SHP77 (cell line): ENCODE measurements at regions not wholly inside any gene's neighbourhood (a gene's known extent, or its start where the extent isn't known, plus 50 kb on each side); places are given as distances from the start of the nearest gene placed in this dataset.
"Not testable (repeated sequence)": the region's sequence is repeated elsewhere in the genome, so short reads cannot be mapped to it uniquely, and the experiment has no call there.

ENCODE experiments used
- DNase-seq, 2 experiments: peaks; one replicate each; lab custom pipeline; 2025; lab: John Stamatoyannopoulos, UW

- no peak for DNase-seq
Observed at GRCh38 chr7:16369855-16370254, 51.5 kb downstream of the CRPPA start.

- not testable (repeated sequence) for DNase-seq
Observed at GRCh38 chr7:16369309-16369708, 52.0 kb downstream of the CRPPA start.

- no peak for DNase-seq
Observed at GRCh38 chr7:16368885-16369284, 52.5 kb downstream of the CRPPA start.

GRCh38 chr7:16367115-16367514 lies 54.2 kb downstream of the CRPPA start:
- no peak for DNase-seq

- DNase-seq = no peak
Observed at GRCh38 chr7:16365952-16366351, 55.4 kb downstream of the CRPPA start.

- no peak for DNase-seq
Observed at GRCh38 chr7:16365177-16365576, 56.2 kb downstream of the CRPPA start.

- no peak for DNase-seq
Observed at GRCh38 chr7:16359216-16359615, 62.1 kb downstream of the CRPPA start.

GRCh38 chr7:16357921-16358320 lies 63.4 kb downstream of the CRPPA start:
- peak; percentile 66 to 82 for DNase-seq

- DNase-seq = no peak
Observed at GRCh38 chr7:16357474-16357873, 63.9 kb downstream of the CRPPA start.

- DNase-seq = no peak
Observed at GRCh38 chr7:16356301-16356958, 64.9 kb downstream of the CRPPA start.

- DNase-seq = no peak
Observed at GRCh38 chr7:16354573-16354972, 66.8 kb downstream of the CRPPA start.

GRCh38 chr7:16353226-16353625 lies 68.1 kb downstream of the CRPPA start:
- DNase-seq = no peak

GRCh38 chr7:16350634-16351033 lies 70.7 kb downstream of the CRPPA start:
- DNase-seq = no peak

GRCh38 chr7:16348251-16348650 lies 73.1 kb downstream of the CRPPA start:
- DNase-seq = no peak

GRCh38 chr7:16347827-16348192 lies 73.5 kb downstream of the CRPPA start:
- DNase-seq = no peak

GRCh38 chr7:16347066-16347826 lies 74.1 kb downstream of the CRPPA start:
- no peak for DNase-seq

- DNase-seq = no peak
Observed at GRCh38 chr7:16345979-16346958, 75.1 kb downstream of the CRPPA start.

GRCh38 chr7:16344927-16345326 lies 76.4 kb downstream of the CRPPA start:
- DNase-seq = no peak

GRCh38 chr7:16343612-16344011 lies 77.7 kb downstream of the CRPPA start:
- DNase-seq = no peak

- DNase-seq = no peak
Observed at GRCh38 chr7:16338065-16338464, 83.3 kb downstream of the CRPPA start.

- no peak for DNase-seq
Observed at GRCh38 chr7:16326106-16326505, 95.2 kb downstream of the CRPPA start.

- DNase-seq = no peak
Observed at GRCh38 chr7:16323313-16323712, 98.0 kb downstream of the CRPPA start.
